ENCODE measurements at regions not wholly inside any gene's neighbourhood (a gene's known extent, or its start where the extent isn't known, plus 50 kb on each side); places are given as distances from the start of the nearest gene placed in this dataset.

DNA sequence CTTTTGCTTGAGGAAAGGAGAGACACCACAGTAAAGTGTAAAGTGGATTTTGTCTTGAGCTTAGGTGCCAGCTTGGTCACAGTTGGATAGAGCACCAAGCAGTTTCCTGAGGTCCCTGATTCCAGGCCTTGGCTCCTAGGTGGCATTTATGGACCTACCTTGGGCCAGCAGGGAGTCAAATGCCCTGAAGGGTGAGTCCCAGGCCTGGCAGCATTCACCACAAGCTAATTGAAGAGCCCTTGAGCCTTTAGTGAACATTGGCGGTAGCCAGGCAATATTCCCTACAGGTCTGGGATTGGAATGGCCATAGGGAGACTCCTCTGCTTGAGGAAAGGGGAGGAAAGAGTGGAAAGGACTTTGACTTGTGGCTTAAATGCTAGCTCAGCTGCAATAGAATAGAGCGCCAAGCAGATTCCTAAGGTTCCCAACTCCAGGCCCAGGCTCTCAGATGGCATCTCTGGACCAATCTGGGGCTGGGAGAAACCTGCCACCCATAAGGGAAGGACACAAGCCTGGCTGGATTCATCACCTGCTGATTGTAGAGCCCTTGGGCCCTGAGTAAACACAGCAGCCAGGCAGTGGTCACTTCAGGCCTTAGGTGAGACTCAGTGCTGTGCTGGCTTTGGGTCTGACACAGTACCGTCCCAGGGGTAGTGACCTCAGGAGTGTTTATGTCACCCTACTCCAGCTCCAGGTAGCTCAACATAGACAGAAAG is 137.5 kb upstream of the OTOS start:
- Histone ChIP-seq H3K4me3 (ENCODE audit: low read length) (no peak overlapping the region), H3K36me3 (ENCODE audit: control insufficient read depth, insufficient read depth, low read length) (no peaks in the 10 kb centered on the region), H3K9ac (ENCODE audit: low read length) (no peak overlapping the region), H3K4me1 (ENCODE audit: control insufficient read depth, insufficient read depth, low read length) (no peaks in the 10 kb centered on the region), H3K27ac (ENCODE audit: low read depth, low read length) (no peak overlapping the region), H3K27me3 (ENCODE audit: control insufficient read depth, insufficient read depth, low read length) (no peaks in the 10 kb centered on the region)

DNA sequence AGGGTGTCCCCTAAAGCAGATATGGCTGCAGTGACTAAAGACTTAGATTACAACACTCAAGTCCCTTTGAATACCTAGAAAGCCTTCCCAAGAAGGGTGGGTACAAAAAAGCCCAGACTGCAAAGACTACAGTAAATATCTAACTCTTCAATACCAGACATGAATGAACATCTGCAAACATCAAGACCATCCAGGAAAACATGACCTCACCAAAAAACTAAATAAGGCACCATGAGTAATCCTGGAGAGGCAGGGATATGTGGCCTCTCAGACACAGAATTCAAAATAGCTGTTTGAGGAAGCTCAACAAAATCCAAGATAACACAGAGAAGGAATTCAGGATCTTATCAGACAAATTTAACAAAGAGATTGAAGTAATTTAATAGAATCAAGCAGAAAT is 138.2 kb upstream of the OTOS start:
- H3K27me3 ChIP-seq (ENCODE audit: control insufficient read depth, insufficient read depth, low read length) = no peaks in the 10 kb centered on the region
- no peaks in the 10 kb centered on the region for H3K36me3 ChIP-seq (ENCODE audit: control insufficient read depth, insufficient read depth, low read length)
- H3K9ac ChIP-seq (ENCODE audit: low read length) = no peak overlapping the region
- no peaks in the 10 kb centered on the region for H3K4me1 ChIP-seq (ENCODE audit: control insufficient read depth, insufficient read depth, low read length)
- no peak overlapping the region for H3K4me3 ChIP-seq (ENCODE audit: low read length)
- no peak overlapping the region for H3K27ac ChIP-seq (ENCODE audit: low read depth, low read length)

DNA sequence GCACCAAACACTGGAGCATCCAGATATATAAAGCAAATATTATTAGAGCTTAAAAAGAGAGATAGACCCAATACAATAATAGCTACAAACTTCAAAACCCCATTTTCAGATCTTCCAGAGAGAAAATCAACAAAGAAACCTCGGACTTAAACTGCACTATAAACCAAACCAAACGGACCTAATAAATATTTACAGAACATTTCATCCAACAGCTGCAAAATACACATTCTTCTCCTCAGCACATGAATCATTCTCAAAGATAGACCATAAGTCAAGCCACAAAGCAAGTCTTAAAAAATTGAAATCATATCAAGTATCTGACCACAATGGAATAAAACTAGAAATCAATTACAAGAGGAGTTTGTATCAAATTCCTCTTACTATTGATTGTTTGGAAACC is 140.2 kb upstream of the OTOS start:
- no peak overlapping the region for H3K4me3 ChIP-seq (ENCODE audit: low read length)
- no peaks in the 10 kb centered on the region for H3K36me3 ChIP-seq (ENCODE audit: control insufficient read depth, insufficient read depth, low read length)
- no peaks in the 10 kb centered on the region for H3K4me1 ChIP-seq (ENCODE audit: control insufficient read depth, insufficient read depth, low read length)
- H3K27me3 ChIP-seq (ENCODE audit: control insufficient read depth, insufficient read depth, low read length) = no peaks in the 10 kb centered on the region
- H3K27ac ChIP-seq (ENCODE audit: low read depth, low read length) = no peak overlapping the region
- H3K9ac ChIP-seq (ENCODE audit: low read length) = no peak overlapping the region

DNA sequence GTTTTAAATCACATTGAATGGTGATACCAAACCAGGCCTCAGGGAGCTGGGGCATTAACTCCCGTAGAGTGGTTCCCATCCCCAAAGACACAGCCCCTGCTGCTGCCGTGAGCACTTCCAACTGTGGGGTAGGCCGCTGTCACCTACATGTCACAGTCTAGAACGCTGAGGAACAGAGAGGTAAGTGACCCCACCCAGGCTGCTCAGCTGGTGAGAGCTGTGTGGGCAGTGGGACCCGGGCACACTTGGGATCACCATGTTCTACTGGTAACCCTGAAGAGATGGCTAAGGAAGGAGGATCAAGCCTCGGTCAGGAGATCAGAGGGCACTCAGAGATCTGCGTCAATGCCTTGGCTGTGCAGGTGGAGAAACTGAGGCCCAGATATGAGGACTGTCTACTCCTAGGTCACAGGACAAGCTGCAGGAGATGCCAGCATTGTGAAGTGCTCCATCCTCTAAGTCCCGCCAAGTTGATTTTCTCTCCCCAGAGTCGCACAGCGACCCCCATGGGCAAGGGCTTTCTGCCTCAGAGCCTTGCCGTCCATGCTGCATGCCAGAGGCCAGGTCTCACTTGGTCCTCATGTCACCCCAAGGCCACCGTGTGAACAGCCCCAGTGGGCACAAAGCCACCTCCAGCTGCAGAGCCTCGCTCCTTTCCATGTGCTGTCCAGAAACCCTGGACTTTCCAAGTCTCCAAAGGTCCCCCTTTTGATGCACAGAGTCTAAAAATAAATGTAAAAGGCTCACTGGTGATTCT is 144.2 kb upstream of the OTOS start:
- Histone ChIP-seq H3K9ac (ENCODE audit: low read length) (no peak overlapping the region), H3K36me3 (ENCODE audit: control insufficient read depth, insufficient read depth, low read length) (no peaks in the 10 kb centered on the region), H3K27ac (ENCODE audit: low read depth, low read length) (no peak overlapping the region), H3K4me3 (ENCODE audit: low read length) (no peak overlapping the region), H3K4me1 (ENCODE audit: control insufficient read depth, insufficient read depth, low read length) (no peaks in the 10 kb centered on the region), H3K27me3 (ENCODE audit: control insufficient read depth, insufficient read depth, low read length) (no peaks in the 10 kb centered on the region)

DNA sequence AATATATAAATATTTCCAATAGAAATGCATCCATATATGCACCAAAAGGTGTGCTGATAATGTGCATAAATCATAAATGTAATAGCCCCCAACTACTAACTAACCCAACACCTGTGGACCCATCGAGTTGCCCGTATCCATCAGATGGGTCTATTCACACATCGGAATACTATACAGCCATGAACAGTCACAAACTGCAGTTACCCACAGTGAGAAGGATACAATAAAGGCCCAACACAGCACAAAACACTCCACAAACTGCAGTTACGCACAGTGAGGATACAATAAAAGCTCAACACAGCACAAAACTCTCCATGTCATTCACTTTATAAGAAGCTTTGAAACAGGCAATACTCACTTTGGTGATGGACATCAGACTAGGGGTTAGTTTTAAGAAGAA is 145.3 kb upstream of the OTOS start:
- no peaks in the 10 kb centered on the region for H3K27me3 ChIP-seq (ENCODE audit: control insufficient read depth, insufficient read depth, low read length)
- H3K27ac ChIP-seq (ENCODE audit: low read depth, low read length) = no peak overlapping the region
- H3K4me3 ChIP-seq (ENCODE audit: low read length) = no peak overlapping the region
- no peak overlapping the region for H3K9ac ChIP-seq (ENCODE audit: low read length)
- no peaks in the 10 kb centered on the region for H3K36me3 ChIP-seq (ENCODE audit: control insufficient read depth, insufficient read depth, low read length)
- H3K4me1 ChIP-seq (ENCODE audit: control insufficient read depth, insufficient read depth, low read length) = no peaks in the 10 kb centered on the region

DNA sequence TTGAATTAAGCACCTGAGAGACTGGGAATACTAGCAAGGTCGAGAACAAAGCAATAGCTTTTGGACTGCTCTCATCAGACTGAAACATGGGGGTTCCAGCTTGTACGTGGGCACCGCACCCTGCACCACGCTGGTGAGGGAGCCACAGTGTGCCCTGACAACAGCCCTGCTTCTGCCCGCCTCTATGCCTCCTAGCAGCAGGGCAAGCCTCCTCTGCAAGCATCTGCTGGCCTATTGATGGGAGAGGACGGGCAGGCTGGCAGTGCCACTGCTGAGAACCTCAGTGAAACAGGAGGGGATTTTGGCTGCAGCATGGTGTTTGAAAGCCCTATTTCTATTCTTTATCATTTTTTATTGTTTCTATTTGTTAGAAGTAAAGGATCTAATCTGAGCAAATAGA is 146.1 kb upstream of the OTOS start:
- Histone ChIP-seq H3K9ac (ENCODE audit: low read length) (no peak overlapping the region), H3K4me1 (ENCODE audit: control insufficient read depth, insufficient read depth, low read length) (no peaks in the 10 kb centered on the region), H3K4me3 (ENCODE audit: low read length) (no peak overlapping the region), H3K36me3 (ENCODE audit: control insufficient read depth, insufficient read depth, low read length) (no peaks in the 10 kb centered on the region), H3K27me3 (ENCODE audit: control insufficient read depth, insufficient read depth, low read length) (no peaks in the 10 kb centered on the region), H3K27ac (ENCODE audit: low read depth, low read length) (no peak overlapping the region)

DNA sequence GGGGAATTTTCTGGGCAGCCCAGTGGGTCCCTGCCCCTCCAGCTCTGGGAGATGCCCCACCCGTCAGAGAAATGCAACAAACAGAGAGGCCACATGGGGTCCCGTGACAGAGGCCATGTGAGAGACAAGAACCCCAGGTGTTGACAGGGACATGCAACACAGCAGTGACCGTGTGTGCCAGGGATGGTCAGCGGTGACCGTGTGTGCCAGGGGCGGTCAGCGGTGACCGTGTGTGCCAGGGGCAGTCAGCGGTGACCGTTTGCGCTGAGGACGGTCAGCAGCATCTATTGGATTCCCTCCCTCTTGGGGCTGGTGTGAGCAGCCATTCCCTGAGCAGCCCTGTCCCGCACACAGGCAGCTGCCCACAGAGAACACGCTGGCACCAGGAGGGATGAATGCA is 146.6 kb upstream of the OTOS start:
- no peak overlapping the region for H3K27ac ChIP-seq (ENCODE audit: low read depth, low read length)
- no peaks in the 10 kb centered on the region for H3K36me3 ChIP-seq (ENCODE audit: control insufficient read depth, insufficient read depth, low read length)
- no peak overlapping the region for H3K9ac ChIP-seq (ENCODE audit: low read length)
- H3K4me3 ChIP-seq (ENCODE audit: low read length) = no peak overlapping the region
- no peaks in the 10 kb centered on the region for H3K27me3 ChIP-seq (ENCODE audit: control insufficient read depth, insufficient read depth, low read length)
- H3K4me1 ChIP-seq (ENCODE audit: control insufficient read depth, insufficient read depth, low read length) = no peaks in the 10 kb centered on the region

DNA sequence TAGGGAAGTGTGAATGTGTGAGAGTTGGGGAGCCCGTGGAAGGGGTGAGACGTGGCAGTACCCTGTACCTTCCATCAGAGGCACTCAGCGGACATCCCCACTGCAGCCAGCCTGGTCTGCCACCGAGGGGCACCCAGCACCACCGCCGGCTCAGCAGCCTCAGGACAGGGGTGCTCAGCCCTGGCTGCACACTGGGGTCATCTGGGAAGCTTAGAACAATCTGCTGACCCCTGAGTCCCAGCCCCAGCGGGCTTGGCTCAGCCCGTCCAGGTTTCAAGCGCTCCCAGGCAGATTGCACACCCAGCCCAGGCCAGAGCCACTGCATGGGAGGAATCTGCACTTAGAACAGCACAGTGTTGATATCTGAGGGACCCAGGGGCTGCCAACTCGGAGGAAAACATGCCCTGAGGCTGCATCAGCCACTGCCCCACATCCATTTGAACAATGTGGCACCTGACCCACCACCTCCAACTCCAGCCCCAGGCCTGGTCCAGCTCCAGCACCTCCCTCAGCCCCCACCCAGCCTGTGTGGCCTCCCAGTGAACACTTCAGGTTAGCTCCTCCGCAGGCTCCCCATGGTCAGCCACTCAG is 147.1 kb upstream of the OTOS start:
- no peak overlapping the region for H3K4me3 ChIP-seq (ENCODE audit: low read length)
- no peak overlapping the region for H3K9ac ChIP-seq (ENCODE audit: low read length)
- H3K36me3 ChIP-seq (ENCODE audit: control insufficient read depth, insufficient read depth, low read length) = no peaks in the 10 kb centered on the region
- H3K27ac ChIP-seq (ENCODE audit: low read depth, low read length) = no peak overlapping the region
- no peaks in the 10 kb centered on the region for H3K27me3 ChIP-seq (ENCODE audit: control insufficient read depth, insufficient read depth, low read length)
- H3K4me1 ChIP-seq (ENCODE audit: control insufficient read depth, insufficient read depth, low read length) = no peaks in the 10 kb centered on the region

DNA sequence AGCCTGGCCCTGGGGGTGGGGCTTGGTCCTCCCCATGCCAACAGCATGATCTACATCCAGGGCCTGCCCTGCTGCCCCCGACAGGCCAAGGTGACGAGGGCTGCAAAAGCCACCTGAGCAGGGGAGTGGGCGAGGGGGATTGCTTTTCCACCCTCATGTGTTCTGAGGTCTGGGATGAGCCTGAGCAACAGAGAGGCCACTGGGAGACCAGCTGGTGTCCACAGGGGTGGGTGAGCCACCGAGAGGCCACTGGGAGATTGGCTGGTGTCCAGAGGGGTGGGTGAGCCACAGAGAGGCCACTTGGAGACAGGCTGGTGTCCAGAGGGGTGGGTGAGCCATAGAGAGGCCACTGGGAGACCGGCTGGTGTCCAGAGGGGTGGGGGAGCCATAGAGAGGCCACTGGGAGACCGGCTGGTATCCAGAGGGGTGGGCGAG is 147.4 kb upstream of the GPC1 start:
- H3K4me3 ChIP-seq (ENCODE audit: low read length) = no peak overlapping the region
- H3K36me3 ChIP-seq (ENCODE audit: control insufficient read depth, insufficient read depth, low read length) = no peaks in the 10 kb centered on the region
- no peak overlapping the region for H3K27ac ChIP-seq (ENCODE audit: low read depth, low read length)
- no peaks in the 10 kb centered on the region for H3K27me3 ChIP-seq (ENCODE audit: control insufficient read depth, insufficient read depth, low read length)
- no peak overlapping the region for H3K9ac ChIP-seq (ENCODE audit: low read length)
- no peaks in the 10 kb centered on the region for H3K4me1 ChIP-seq (ENCODE audit: control insufficient read depth, insufficient read depth, low read length)

DNA sequence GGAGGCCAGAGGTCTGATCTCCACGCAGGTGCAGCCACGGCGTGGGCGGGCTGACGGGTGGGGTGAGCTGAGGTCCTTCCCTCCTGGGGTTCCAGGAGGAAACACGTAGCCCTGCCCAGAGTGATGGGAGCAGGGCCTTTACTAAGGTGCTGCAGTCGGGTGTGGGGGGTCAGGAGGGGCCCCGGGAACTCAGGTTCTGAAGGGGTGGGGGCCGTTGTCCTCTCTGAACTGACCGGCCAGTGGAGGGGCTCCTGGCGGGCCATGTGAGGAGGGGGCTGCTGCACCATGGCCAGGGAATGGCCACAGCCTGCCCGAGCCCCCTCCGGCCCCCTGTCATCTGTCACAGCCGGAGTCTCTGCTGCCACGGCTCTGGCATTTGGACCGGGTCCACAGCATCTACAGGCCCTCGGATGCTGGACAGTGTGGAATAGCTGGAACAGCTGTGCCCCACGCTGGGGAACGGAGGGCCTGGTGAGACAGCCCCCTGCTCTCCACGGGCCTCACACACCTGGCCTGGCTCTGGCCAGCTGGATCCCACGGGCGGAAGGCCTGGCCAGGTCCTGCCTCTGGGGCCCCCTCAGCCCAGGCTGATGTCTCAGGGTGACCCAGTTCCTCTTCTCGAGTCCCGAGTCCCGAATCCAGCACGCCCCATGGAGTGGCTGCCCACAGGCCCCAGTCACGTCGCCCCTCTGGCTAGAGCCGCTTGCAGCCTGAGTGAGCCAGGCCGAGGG is 145.6 kb upstream of the GPC1 start:
- Histone ChIP-seq H3K27me3 (ENCODE audit: control insufficient read depth, insufficient read depth, low read length) (no peaks in the 10 kb centered on the region), H3K36me3 (ENCODE audit: control insufficient read depth, insufficient read depth, low read length) (no peaks in the 10 kb centered on the region), H3K4me1 (ENCODE audit: control insufficient read depth, insufficient read depth, low read length) (no peaks in the 10 kb centered on the region), H3K27ac (ENCODE audit: low read depth, low read length) (no peak overlapping the region), H3K9ac (ENCODE audit: low read length) (no peak overlapping the region), H3K4me3 (ENCODE audit: low read length) (no peak overlapping the region)

DNA sequence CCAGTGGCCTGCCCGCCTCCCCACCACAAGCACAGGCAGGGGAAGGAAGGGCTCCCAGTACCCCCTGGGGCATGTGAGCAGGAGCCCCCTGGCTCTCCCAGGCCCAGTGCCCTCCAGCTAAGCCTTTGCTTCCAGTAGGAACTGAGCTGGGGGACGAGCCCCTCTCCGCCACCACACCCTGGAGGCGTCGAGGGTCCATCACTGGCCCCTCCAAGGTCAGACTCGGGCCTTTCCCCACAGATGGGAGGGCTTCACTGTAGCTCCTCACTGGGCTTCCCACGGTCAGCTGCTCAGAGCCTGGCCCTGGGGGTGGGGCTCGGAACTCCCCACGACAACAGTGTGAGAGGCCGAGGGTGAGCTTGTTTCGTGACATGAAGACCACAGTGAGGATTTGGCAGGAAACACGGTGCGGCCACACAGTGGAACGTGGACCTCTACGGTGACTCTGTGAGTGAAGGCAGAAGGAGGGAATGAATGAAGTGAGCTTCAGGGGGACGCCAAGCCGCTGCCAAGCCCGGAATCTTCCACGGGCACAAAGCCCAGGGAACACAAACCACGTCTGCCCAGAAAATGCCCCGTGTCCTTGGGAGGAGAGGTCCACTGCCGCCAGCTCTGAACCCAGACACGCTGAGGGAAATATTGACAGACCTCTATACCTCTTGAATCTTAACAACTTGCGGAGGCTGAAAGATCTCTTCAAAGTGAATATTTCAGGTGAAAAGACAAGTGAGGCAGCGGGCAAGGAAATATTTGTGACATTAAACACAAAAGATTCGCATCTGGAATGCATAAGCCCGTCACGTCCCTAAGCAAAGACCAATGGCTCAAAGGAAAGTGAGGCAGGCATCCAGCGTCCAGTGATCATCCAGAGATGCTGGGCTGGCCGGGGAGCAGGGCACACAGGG is 144.8 kb upstream of the GPC1 start:
- H3K4me1 ChIP-seq (ENCODE audit: control insufficient read depth, insufficient read depth, low read length) = no peaks in the 10 kb centered on the region
- no peaks in the 10 kb centered on the region for H3K36me3 ChIP-seq (ENCODE audit: control insufficient read depth, insufficient read depth, low read length)
- no peaks in the 10 kb centered on the region for H3K27me3 ChIP-seq (ENCODE audit: control insufficient read depth, insufficient read depth, low read length)
- H3K9ac ChIP-seq (ENCODE audit: low read length) = no peak overlapping the region
- no peak overlapping the region for H3K27ac ChIP-seq (ENCODE audit: low read depth, low read length)
- H3K4me3 ChIP-seq (ENCODE audit: low read length) = no peak overlapping the region

Data from rectal smooth muscle tissue (tissue), 1 donor.